HUES48 (cell line): ENCODE measurements at regions not wholly inside any gene's neighbourhood (a gene's known extent, or its start where the extent isn't known, plus 50 kb on each side); places are given as distances from the start of the nearest gene placed in this dataset.

Source experiments
- H3K27ac ChIP-seq: one replicate; pipeline ENCODE4 v1.7.0; 2013; ENCODE audit warnings: low read depth, low read length, inconsistent platforms
- H3K27me3 ChIP-seq: 2 replicates; pipeline ENCODE4 v1.6.1; 2013; ENCODE audit warnings: mild to moderate bottlenecking, low read length; ENCODE audit not compliant: control insufficient read depth, insufficient read depth
- H3K36me3 ChIP-seq: 2 replicates; pipeline ENCODE4 v1.6.1; 2013; ENCODE audit warnings: low read length; ENCODE audit not compliant: control insufficient read depth, insufficient read depth
- H3K4me1 ChIP-seq: 2 replicates; pipeline ENCODE4 v1.6.1; 2013; ENCODE audit warnings: mild to moderate bottlenecking, low read length; ENCODE audit not compliant: control insufficient read depth, insufficient read depth
- H3K4me3 ChIP-seq: 2 replicates; pipeline ENCODE4 v1.5.1; 2013; ENCODE audit warnings: mild to moderate bottlenecking, low read depth, low read length
- H3K9ac ChIP-seq: 2 replicates; pipeline ENCODE4 v1.6.1; 2013; ENCODE audit warnings: mild to moderate bottlenecking, low read depth, low read length, moderate library complexity
- H3K9me3 ChIP-seq: 2 replicates; pipeline ENCODE4 v1.6.1; 2013; ENCODE audit warnings: low read length; ENCODE audit not compliant: control insufficient read depth, insufficient read depth

GRCh38 chr9:18189871-18190670 is 283.9 kb upstream of the ADAMTSL1 start:
- Histone ChIP-seq H3K27me3 (no peaks in the 10 kb centered on the region), H3K9ac (no peak overlapping the region), H3K36me3 (no peaks in the 10 kb centered on the region), H3K27ac (no peak overlapping the region), H3K4me1 (no peaks in the 10 kb centered on the region), H3K9me3 (no peaks in the 10 kb centered on the region), H3K4me3 (no peak overlapping the region)

GRCh38 chr9:18190671-18191374 is 283.1 kb upstream of the ADAMTSL1 start:
- Histone ChIP-seq H3K36me3 (no peaks in the 10 kb centered on the region), H3K27ac (no peak overlapping the region), H3K4me1 (no peaks in the 10 kb centered on the region), H3K4me3 (no peak overlapping the region), H3K27me3 (no peaks in the 10 kb centered on the region), H3K9ac (no peak overlapping the region), H3K9me3 (no peaks in the 10 kb centered on the region)

GRCh38 chr9:18194316-18194715 is 279.6 kb upstream of the ADAMTSL1 start:
- H3K27ac ChIP-seq: no peak overlapping the region
- H3K27me3 ChIP-seq: no peaks in the 10 kb centered on the region
- H3K9ac ChIP-seq: no peak overlapping the region
- H3K4me1 ChIP-seq: no peaks in the 10 kb centered on the region
- H3K4me3 ChIP-seq: no peak overlapping the region
- no peaks in the 10 kb centered on the region for H3K9me3 ChIP-seq
- no peaks in the 10 kb centered on the region for H3K36me3 ChIP-seq

GRCh38 chr9:18195223-18195622 is 278.7 kb upstream of the ADAMTSL1 start:
- no peaks in the 10 kb centered on the region for H3K9me3 ChIP-seq
- no peak overlapping the region for H3K4me3 ChIP-seq
- no peak overlapping the region for H3K27ac ChIP-seq
- no peaks in the 10 kb centered on the region for H3K4me1 ChIP-seq
- H3K9ac ChIP-seq: no peak overlapping the region
- H3K27me3 ChIP-seq: no peaks in the 10 kb centered on the region
- H3K36me3 ChIP-seq: no peaks in the 10 kb centered on the region

- H3K4me1 ChIP-seq: no peaks in the 10 kb centered on the region
- no peaks in the 10 kb centered on the region for H3K9me3 ChIP-seq
- no peak overlapping the region for H3K4me3 ChIP-seq
- H3K27me3 ChIP-seq: no peaks in the 10 kb centered on the region
- H3K36me3 ChIP-seq: no peaks in the 10 kb centered on the region
- H3K9ac ChIP-seq: no peak overlapping the region
- H3K27ac ChIP-seq: no peak overlapping the region
Measured at GRCh38 chr9:18202924-18203323, 271.0 kb upstream of the ADAMTSL1 start.

- Histone ChIP-seq H3K27ac (no peak overlapping the region), H3K9me3 (no peaks in the 10 kb centered on the region)
Measured at GRCh38 chr9:18207735-18208134, 266.2 kb upstream of the ADAMTSL1 start.

GRCh38 chr9:18208166-18209059 is 265.5 kb upstream of the ADAMTSL1 start:
- Histone ChIP-seq H3K27me3 (no peaks in the 10 kb centered on the region), H3K36me3 (no peaks in the 10 kb centered on the region), H3K9me3 (no peaks in the 10 kb centered on the region), H3K27ac (no peak overlapping the region), H3K4me3 (no peak overlapping the region), H3K4me1 (peaks cover 8% of the 10 kb centered on the region; the same call in 1 of the 2 replicates), H3K9ac (no peak overlapping the region)

More at GRCh38 chr9:18207735-18208134, 266.2 kb upstream of the ADAMTSL1 start:
- Histone ChIP-seq H3K4me3 (no peak overlapping the region), H3K9ac (no peak overlapping the region), H3K27me3 (no peaks in the 10 kb centered on the region), H3K4me1 (0 out of 2 replicates have a peak, but pooled peaks cover 3% of the 10 kb centered on the region), H3K36me3 (no peaks in the 10 kb centered on the region)

GRCh38 chr9:18215626-18216025 is 258.3 kb upstream of the ADAMTSL1 start:
- Histone ChIP-seq H3K27me3 (no peaks in the 10 kb centered on the region), H3K4me3 (no peak overlapping the region), H3K9ac (no peak overlapping the region), H3K36me3 (no peaks in the 10 kb centered on the region), H3K27ac (no peak overlapping the region), H3K9me3 (no peaks in the 10 kb centered on the region), H3K4me1 (peaks cover 8% of the 10 kb centered on the region; the same call in 1 of the 2 replicates)

- Histone ChIP-seq H3K4me3 (no peak overlapping the region), H3K27me3 (no peaks in the 10 kb centered on the region), H3K27ac (no peak overlapping the region), H3K36me3 (no peaks in the 10 kb centered on the region), H3K9ac (no peak overlapping the region), H3K9me3 (no peaks in the 10 kb centered on the region), H3K4me1 (peaks cover 8% of the 10 kb centered on the region; the same call in 1 of the 2 replicates)
Measured at GRCh38 chr9:18216376-18216775, 257.6 kb upstream of the ADAMTSL1 start.

- Histone ChIP-seq H3K27ac (no peak overlapping the region), H3K36me3 (no peaks in the 10 kb centered on the region), H3K4me1 (no peaks in the 10 kb centered on the region), H3K9ac (no peak overlapping the region), H3K9me3 (no peaks in the 10 kb centered on the region), H3K27me3 (no peaks in the 10 kb centered on the region), H3K4me3 (no peak overlapping the region)
Measured at GRCh38 chr9:18228101-18228500, 245.9 kb upstream of the ADAMTSL1 start.
